ENCODE measurements at regions not wholly inside any gene's neighbourhood (a gene's known extent, or its start where the extent isn't known, plus 50 kb on each side); places are given as distances from the start of the nearest gene placed in this dataset.

GRCh38 chr3:181570472-181570871, 141.3 kb upstream of the SOX2 start:
- no peak for DNase-seq
- Histone ChIP-seq H3K9me3 (replicated peaks in 1 of 3) (no peaks in the 10 kb centered on the region), H3K27me3 (no peaks in the 10 kb centered on the region), H3K27ac (no peak overlapping the region), H3K4me3 (no peak overlapping the region), H3K4me1 (replicated peaks in 1 of 2) (no peaks in the 10 kb centered on the region), H3K36me3 (replicated peaks in 1 of 2) (no peaks in the 10 kb centered on the region)
- TF ChIP-seq POLR2A (IDR thresholded peaks at IDR 0.05) (no peak), CTCF (IDR thresholded peaks at IDR 0.05) (no peak)
- intact Hi-C loops (cut with DNase I), result no loop called here
- 61 to 75% (median 71%) methylated on average over 3 of the region's 3 CpGs for WGBS, 4 donors

- no peaks in the 10 kb centered on the region for H3K4me1 ChIP-seq (replicated peaks in 1 of 2)
- H3K36me3 ChIP-seq (replicated peaks in 1 of 2), result no peaks in the 10 kb centered on the region
- no peak overlapping the region for H3K27ac ChIP-seq
- DNase-seq, result no peak
- 61 to 77% (median 73%) methylated on average over 3 of the region's 3 CpGs for WGBS, 4 donors
- no peaks in the 10 kb centered on the region for H3K27me3 ChIP-seq
- intact Hi-C loops (cut with DNase I), result no loop called here
- TF ChIP-seq POLR2A (IDR thresholded peaks at IDR 0.05) (no peak), CTCF (IDR thresholded peaks at IDR 0.05) (no peak)
- H3K9me3 ChIP-seq (replicated peaks in 1 of 3), result no peaks in the 10 kb centered on the region
- H3K4me3 ChIP-seq, result no peak overlapping the region
Observed at GRCh38 chr3:181569356-181569940, 142.3 kb upstream of the SOX2 start.

GRCh38 chr3:181568693-181569092, 143.0 kb upstream of the SOX2 start:
- intact Hi-C loops (cut with DNase I), result no loop called here
- no peak for TF ChIP-seq CTCF (IDR thresholded peaks at IDR 0.05)
- no peak for TF ChIP-seq POLR2A (IDR thresholded peaks at IDR 0.05)
- Histone ChIP-seq H3K27ac (no peak overlapping the region), H3K4me3 (no peak overlapping the region), H3K27me3 (no peaks in the 10 kb centered on the region), H3K9me3 (replicated peaks in 1 of 3) (no peaks in the 10 kb centered on the region), H3K4me1 (replicated peaks in 1 of 2) (no peaks in the 10 kb centered on the region), H3K36me3 (replicated peaks in 1 of 2) (no peaks in the 10 kb centered on the region)
- 56 to 63% (median 59%) methylated on average over 3 of the region's 3 CpGs for WGBS, 4 donors
- no peak for DNase-seq

- no peaks in the 10 kb centered on the region for H3K27me3 ChIP-seq
- DNase-seq, result no peak
- H3K4me3 ChIP-seq, result no peak overlapping the region
- H3K36me3 ChIP-seq (replicated peaks in 1 of 2), result no peaks in the 10 kb centered on the region
- H3K4me1 ChIP-seq (replicated peaks in 1 of 2), result no peaks in the 10 kb centered on the region
- intact Hi-C loops (cut with DNase I), result no loop called here
- TF ChIP-seq POLR2A (IDR thresholded peaks at IDR 0.05), result no peak
- no peak for TF ChIP-seq CTCF (IDR thresholded peaks at IDR 0.05)
- H3K27ac ChIP-seq, result no peak overlapping the region
- WGBS, 4 donors, result 63 to 72% (median 70%) methylated on average over 3 of the region's 3 CpGs
- no peaks in the 10 kb centered on the region for H3K9me3 ChIP-seq (replicated peaks in 1 of 3)
Observed at GRCh38 chr3:181568248-181568647, 143.5 kb upstream of the SOX2 start.

Measured in adrenal gland (tissue), 9 donors.